ENCODE measurements at regions not wholly inside any gene's neighbourhood (a gene's known extent, or its start where the extent isn't known, plus 50 kb on each side); places are given as distances from the start of the nearest gene placed in this dataset.
A peak's percentile ranks its signal among the peaks of the same experiment; 100 is the strongest.

DNA sequence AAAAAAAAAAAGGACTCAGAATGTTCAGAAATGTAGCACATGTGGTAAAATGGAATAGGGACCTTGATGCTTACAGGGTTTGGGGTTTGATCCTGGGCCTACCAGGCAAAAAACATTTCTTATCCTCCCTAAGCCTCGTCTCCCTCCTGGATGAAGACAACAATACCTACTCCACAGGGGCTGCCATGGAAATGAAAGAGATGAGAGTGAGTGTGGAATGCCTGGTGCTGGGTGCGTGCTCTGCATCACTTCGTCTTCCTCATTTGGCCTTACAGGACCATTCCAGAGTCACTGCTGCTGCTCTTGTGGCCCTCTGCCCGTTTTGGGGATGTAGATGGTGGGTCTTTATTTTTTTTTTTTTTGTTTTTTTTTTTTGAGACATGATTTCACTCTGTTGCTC lies 692.9 kb upstream of the EEF2KMT start:
- no peak for DNase-seq
- Mint-ChIP-seq H3K36me3 (no peaks in the 10 kb centered on the region), H3K27me3 (peaks cover 0 to 3% of the 10 kb centered on the region in 2 donors), H3K4me3 (peak overlapping the region in 1 of 8 donors; percentile 17), H3K27ac (no peak overlapping the region), H3K9me3 (peaks cover 0 to 12% (median 6%) of the 10 kb centered on the region in 8 donors), H3K4me1 (no peaks in the 10 kb centered on the region)
- H3K4me1 ChIP-seq (ENCODE audit: insufficient read depth, low read length): no peaks in the 10 kb centered on the region
- H3K27me3 ChIP-seq (ENCODE audit: insufficient read depth, low read length): no peaks in the 10 kb centered on the region
- no peaks in the 10 kb centered on the region for H3K36me3 ChIP-seq (ENCODE audit: insufficient read depth, low read length)
- no peak overlapping the region for H3K27ac ChIP-seq (ENCODE audit: low read depth, low read length)
- ChIA-PET CTCF (ENCODE audit: partially characterized antibody) (no interaction called here), POLR2A (ENCODE audit: partially characterized antibody) (no interaction called here)
- intact Hi-C loops (cut with micrococcal nuclease): no loop called here
- no peak overlapping the region for H3K4me3 ChIP-seq (ENCODE audit: low read length in 2 of 2)
- H3K9me3 ChIP-seq (ENCODE audit: control insufficient read depth in 1 of 2, low read length in 2 of 2): no peaks in the 10 kb centered on the region

DNA sequence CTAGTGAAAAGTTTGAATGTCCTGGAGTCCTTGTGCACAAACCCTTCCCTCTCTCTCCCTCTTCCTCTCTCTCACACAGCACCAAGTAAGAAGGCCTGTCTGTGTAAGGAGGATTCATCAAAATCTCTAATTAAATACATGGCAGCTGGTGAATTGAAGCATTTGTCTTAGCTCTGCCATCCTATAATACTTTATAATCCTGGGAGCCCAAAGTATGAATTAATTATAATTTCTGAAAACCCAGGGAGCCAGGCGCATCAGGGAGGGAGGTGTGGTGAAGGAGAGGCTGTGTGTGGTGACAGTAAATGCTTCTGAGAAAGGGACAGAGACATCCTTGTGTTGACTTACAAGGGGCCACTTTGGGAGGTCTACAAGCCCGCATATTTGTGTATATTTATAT lies 691.4 kb upstream of the EEF2KMT start:
- Mint-ChIP-seq H3K27ac (no peak overlapping the region), H3K9me3 (peaks cover 0 to 12% (median 5%) of the 10 kb centered on the region in 8 donors), H3K36me3 (no peaks in the 10 kb centered on the region), H3K4me3 (no peak overlapping the region), H3K27me3 (peaks cover 0 to 3% of the 10 kb centered on the region in 2 donors), H3K4me1 (no peaks in the 10 kb centered on the region)
- Histone ChIP-seq H3K4me3 (ENCODE audit: low read length in 2 of 2) (no peak overlapping the region), H3K36me3 (ENCODE audit: insufficient read depth, low read length) (no peaks in the 10 kb centered on the region), H3K9me3 (ENCODE audit: control insufficient read depth in 1 of 2, low read length in 2 of 2) (no peaks in the 10 kb centered on the region), H3K27me3 (ENCODE audit: insufficient read depth, low read length) (no peaks in the 10 kb centered on the region), H3K4me1 (ENCODE audit: insufficient read depth, low read length) (no peaks in the 10 kb centered on the region), H3K27ac (ENCODE audit: low read depth, low read length) (no peak overlapping the region)
- POLR2A ChIA-PET (ENCODE audit: partially characterized antibody): no interaction called here
- intact Hi-C loops (cut with micrococcal nuclease): no loop called here
- CTCF ChIA-PET (ENCODE audit: partially characterized antibody): no interaction called here
- DNase-seq: no peak

DNA sequence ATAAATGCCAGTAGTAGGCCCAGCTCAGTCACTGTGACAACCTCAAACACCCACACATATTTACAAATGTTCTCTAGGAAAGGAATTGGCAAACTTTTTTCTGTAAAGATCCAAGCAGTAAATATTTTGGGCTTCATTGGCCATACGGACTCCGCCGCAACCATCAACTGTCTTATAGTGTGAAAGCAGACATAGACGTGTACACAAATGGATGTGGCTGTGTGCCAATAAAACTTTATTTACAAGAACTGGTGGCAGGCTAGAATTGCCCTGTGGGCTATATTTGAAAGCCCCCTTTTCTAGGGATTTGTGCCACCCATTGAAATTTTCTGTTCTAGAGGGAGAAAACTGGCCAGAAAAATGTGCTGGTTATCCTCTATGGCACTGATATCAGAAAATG lies 683.8 kb upstream of the EEF2KMT start:
- Histone ChIP-seq H3K27me3 (ENCODE audit: insufficient read depth, low read length) (no peaks in the 10 kb centered on the region), H3K27ac (ENCODE audit: low read depth, low read length) (no peak overlapping the region), H3K9me3 (ENCODE audit: control insufficient read depth in 1 of 2, low read length in 2 of 2) (no peaks in the 10 kb centered on the region), H3K36me3 (ENCODE audit: insufficient read depth, low read length) (no peaks in the 10 kb centered on the region), H3K4me3 (ENCODE audit: low read length in 2 of 2) (no peak overlapping the region), H3K4me1 (ENCODE audit: insufficient read depth, low read length) (no peaks in the 10 kb centered on the region)
- Mint-ChIP-seq H3K4me1 (no peaks in the 10 kb centered on the region), H3K36me3 (no peaks in the 10 kb centered on the region), H3K4me3 (no peak overlapping the region), H3K9me3 (peaks cover 2 to 14% (median 8%) of the 10 kb centered on the region in 8 donors), H3K27me3 (no peaks in the 10 kb centered on the region), H3K27ac (no peak overlapping the region)
- ChIA-PET POLR2A (ENCODE audit: partially characterized antibody) (no interaction called here), CTCF (ENCODE audit: partially characterized antibody) (no interaction called here)
- intact Hi-C loops (cut with micrococcal nuclease): no loop called here
- no peak for DNase-seq

DNA sequence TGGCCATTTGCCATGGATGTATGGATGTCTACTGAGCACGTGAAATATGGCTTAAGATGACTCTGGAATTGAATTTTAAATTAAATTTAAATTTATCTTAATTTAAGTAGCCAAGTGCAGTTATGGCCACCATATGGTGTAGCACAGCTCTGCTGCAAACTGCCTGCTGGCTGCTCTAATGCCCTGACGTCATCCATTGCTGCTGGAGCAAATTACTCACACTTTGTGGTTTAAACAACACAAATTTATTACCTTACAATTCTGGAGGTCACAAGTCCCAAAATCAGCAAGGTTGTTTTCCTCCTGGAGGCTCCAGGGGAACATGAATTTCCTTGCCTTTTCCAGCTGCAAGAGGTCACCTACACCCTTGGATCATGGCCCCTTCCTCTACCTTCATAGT lies 679.3 kb upstream of the EEF2KMT start:
- POLR2A ChIA-PET (ENCODE audit: partially characterized antibody): no interaction called here
- intact Hi-C loops (cut with micrococcal nuclease): no loop called here

DNA sequence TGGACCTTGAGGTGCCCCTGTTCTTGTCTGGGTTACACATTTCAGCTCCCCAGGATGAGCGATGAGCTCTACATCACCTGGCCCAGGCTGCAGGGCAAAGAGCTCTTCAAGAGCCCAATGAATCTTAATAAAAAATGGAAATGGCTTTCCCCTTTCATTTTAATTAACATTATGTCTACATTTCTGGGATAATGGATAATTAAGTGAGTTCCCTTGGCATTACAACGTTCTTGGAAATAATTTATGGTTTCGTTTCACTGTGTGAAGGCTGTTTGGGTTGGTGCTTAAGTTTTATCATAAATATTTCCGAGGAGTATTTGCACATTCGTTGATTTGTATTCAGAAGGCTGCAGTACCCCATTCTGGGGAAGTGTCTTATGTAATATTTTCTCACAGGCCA lies 678.3 kb upstream of the EEF2KMT start:
- no peaks in the 10 kb centered on the region for H3K27me3 Mint-ChIP-seq
- intact Hi-C loops (cut with micrococcal nuclease): no loop called here
- CTCF ChIA-PET (ENCODE audit: partially characterized antibody): no interaction called here

More for the DNA sequence above, 679.3 kb upstream of the EEF2KMT start:
- CTCF ChIA-PET (ENCODE audit: partially characterized antibody): no interaction called here
- no peaks in the 10 kb centered on the region for H3K27me3 Mint-ChIP-seq
- no peak overlapping the region for H3K27ac ChIP-seq (ENCODE audit: low read depth, low read length)
- peaks cover 0 to 10% (median 1%) of the 10 kb centered on the region in 8 donors for H3K9me3 Mint-ChIP-seq
- H3K4me3 ChIP-seq (ENCODE audit: low read length in 2 of 2): no peak overlapping the region
- no peaks in the 10 kb centered on the region for H3K27me3 ChIP-seq (ENCODE audit: insufficient read depth, low read length)
- no peaks in the 10 kb centered on the region for H3K4me1 ChIP-seq (ENCODE audit: insufficient read depth, low read length)
- no peak overlapping the region for H3K4me3 Mint-ChIP-seq
- no peaks in the 10 kb centered on the region for H3K36me3 ChIP-seq (ENCODE audit: insufficient read depth, low read length)
- no peak overlapping the region for H3K27ac Mint-ChIP-seq
- H3K36me3 Mint-ChIP-seq: no peaks in the 10 kb centered on the region
- no peaks in the 10 kb centered on the region for H3K4me1 Mint-ChIP-seq
- H3K9me3 ChIP-seq (ENCODE audit: control insufficient read depth in 1 of 2, low read length in 2 of 2): no peaks in the 10 kb centered on the region
- DNase-seq: no peak

DNA sequence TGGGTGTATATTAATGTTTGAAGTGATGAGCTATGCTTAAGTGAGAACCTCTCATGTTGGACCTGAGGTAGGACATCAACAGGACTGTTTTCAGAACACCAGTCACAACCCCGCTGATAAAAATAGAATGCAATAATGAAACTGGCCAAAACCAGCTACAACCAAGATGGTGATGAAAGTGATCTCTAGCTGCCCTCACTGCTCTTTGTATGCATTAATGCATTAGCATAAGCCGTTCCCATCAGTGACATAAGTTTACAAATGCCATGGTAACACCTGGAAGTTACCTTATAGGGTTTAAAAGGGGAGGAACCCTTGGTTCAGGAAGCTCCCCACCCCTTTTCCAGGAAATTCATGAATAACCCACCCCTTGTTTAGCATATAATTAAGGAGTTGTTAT lies 672.5 kb upstream of the EEF2KMT start:
- Mint-ChIP-seq H3K27me3 (no peaks in the 10 kb centered on the region), H3K27ac (no peak overlapping the region), H3K9me3 (peaks cover 0 to 16% (median 5%) of the 10 kb centered on the region in 8 donors), H3K4me1 (no peaks in the 10 kb centered on the region), H3K36me3 (no peaks in the 10 kb centered on the region), H3K4me3 (no peak overlapping the region)
- Histone ChIP-seq H3K4me1 (ENCODE audit: insufficient read depth, low read length) (no peaks in the 10 kb centered on the region), H3K9me3 (ENCODE audit: control insufficient read depth in 1 of 2, low read length in 2 of 2) (peaks cover 0 to 4% of the 10 kb centered on the region in 2 donors), H3K4me3 (ENCODE audit: low read length in 2 of 2) (no peak overlapping the region), H3K27me3 (ENCODE audit: insufficient read depth, low read length) (no peaks in the 10 kb centered on the region), H3K36me3 (ENCODE audit: insufficient read depth, low read length) (no peaks in the 10 kb centered on the region), H3K27ac (ENCODE audit: low read depth, low read length) (no peak overlapping the region)
- no peak for DNase-seq
- intact Hi-C loops (cut with micrococcal nuclease): no loop called here
- CTCF ChIA-PET (ENCODE audit: partially characterized antibody): no interaction called here
- POLR2A ChIA-PET (ENCODE audit: partially characterized antibody): no interaction called here

More for the DNA sequence above, 678.3 kb upstream of the EEF2KMT start:
- H3K27me3 ChIP-seq (ENCODE audit: insufficient read depth, low read length): no peaks in the 10 kb centered on the region
- POLR2A ChIA-PET (ENCODE audit: partially characterized antibody): no interaction called here
- H3K4me1 Mint-ChIP-seq: no peaks in the 10 kb centered on the region
- no peaks in the 10 kb centered on the region for H3K9me3 ChIP-seq (ENCODE audit: control insufficient read depth in 1 of 2, low read length in 2 of 2)
- H3K27ac ChIP-seq (ENCODE audit: low read depth, low read length): no peak overlapping the region
- no peak overlapping the region for H3K4me3 Mint-ChIP-seq
- H3K4me3 ChIP-seq (ENCODE audit: low read length in 2 of 2): no peak overlapping the region
- H3K36me3 ChIP-seq (ENCODE audit: insufficient read depth, low read length): no peaks in the 10 kb centered on the region
- no peaks in the 10 kb centered on the region for H3K4me1 ChIP-seq (ENCODE audit: insufficient read depth, low read length)
- H3K27ac Mint-ChIP-seq: no peak overlapping the region
- no peaks in the 10 kb centered on the region for H3K36me3 Mint-ChIP-seq
- DNase-seq: no peak
- H3K9me3 Mint-ChIP-seq: peaks cover 0 to 10% (median 2%) of the 10 kb centered on the region in 8 donors

DNA sequence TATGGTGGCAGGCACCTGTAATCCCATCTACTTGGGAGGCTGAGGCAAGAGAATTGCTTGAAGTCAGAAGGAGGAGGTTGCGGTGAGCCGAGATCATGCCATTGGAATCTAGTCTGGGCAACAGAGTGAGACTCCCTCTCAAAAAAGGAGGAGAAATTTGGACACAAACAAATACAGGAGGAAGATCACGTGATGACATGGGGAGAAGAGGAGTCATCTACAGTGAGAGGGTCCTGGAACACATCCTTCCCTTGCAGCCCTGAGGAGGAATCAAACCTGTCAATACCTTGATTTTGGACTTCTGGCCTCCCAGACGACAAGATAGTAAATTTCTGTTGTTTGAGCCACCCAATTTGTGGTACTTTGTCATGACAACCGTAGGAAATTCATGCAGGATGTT lies 671.9 kb upstream of the EEF2KMT start:
- peaks cover 0 to 4% of the 10 kb centered on the region in 2 donors for H3K9me3 ChIP-seq (ENCODE audit: control insufficient read depth in 1 of 2, low read length in 2 of 2)
- POLR2A ChIA-PET (ENCODE audit: partially characterized antibody): no interaction called here
- H3K27me3 Mint-ChIP-seq: no peaks in the 10 kb centered on the region

DNA sequence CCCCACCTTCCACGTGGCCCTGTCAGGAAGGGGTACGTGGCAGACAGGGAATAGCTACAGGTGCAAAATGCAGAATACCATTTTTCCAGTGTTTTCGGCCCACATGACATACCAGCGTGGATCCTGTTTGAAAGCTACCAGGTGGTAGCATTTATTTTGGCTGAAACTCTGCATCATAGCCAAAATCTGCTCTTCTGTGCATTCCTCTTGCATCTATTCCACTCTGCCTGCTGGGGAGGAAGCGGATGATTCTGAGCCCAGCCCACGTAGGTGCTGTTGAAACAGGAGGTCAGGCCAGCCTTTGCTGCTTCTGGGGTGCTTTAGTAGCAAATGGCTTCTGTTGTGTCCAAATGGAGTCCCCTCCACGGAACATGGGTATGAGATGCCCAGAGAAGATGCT lies 670.9 kb upstream of the EEF2KMT start:
- no peak for DNase-seq
- Histone ChIP-seq H3K27me3 (ENCODE audit: insufficient read depth, low read length) (no peaks in the 10 kb centered on the region), H3K9me3 (ENCODE audit: control insufficient read depth in 1 of 2, low read length in 2 of 2) (peaks cover 0 to 4% of the 10 kb centered on the region in 2 donors), H3K36me3 (ENCODE audit: insufficient read depth, low read length) (no peaks in the 10 kb centered on the region), H3K4me3 (ENCODE audit: low read length in 2 of 2) (no peak overlapping the region), H3K4me1 (ENCODE audit: insufficient read depth, low read length) (no peaks in the 10 kb centered on the region), H3K27ac (ENCODE audit: low read depth, low read length) (no peak overlapping the region)
- no peaks in the 10 kb centered on the region for H3K36me3 Mint-ChIP-seq
- H3K9me3 Mint-ChIP-seq: peaks cover 0 to 16% (median 5%) of the 10 kb centered on the region in 8 donors
- POLR2A ChIA-PET (ENCODE audit: partially characterized antibody): no interaction called here
- no peak overlapping the region for H3K27ac Mint-ChIP-seq
- H3K4me1 Mint-ChIP-seq: no peaks in the 10 kb centered on the region
- CTCF ChIA-PET (ENCODE audit: partially characterized antibody): no interaction called here
- no peak overlapping the region for H3K4me3 Mint-ChIP-seq
- intact Hi-C loops (cut with micrococcal nuclease): no loop called here
- H3K27me3 Mint-ChIP-seq: no peaks in the 10 kb centered on the region

More for the DNA sequence above, 671.9 kb upstream of the EEF2KMT start:
- no peak overlapping the region for H3K4me3 ChIP-seq (ENCODE audit: low read length in 2 of 2)
- intact Hi-C loops (cut with micrococcal nuclease): no loop called here
- Mint-ChIP-seq H3K9me3 (peaks cover 0 to 16% (median 5%) of the 10 kb centered on the region in 8 donors), H3K36me3 (no peaks in the 10 kb centered on the region), H3K4me3 (no peak overlapping the region), H3K4me1 (no peaks in the 10 kb centered on the region), H3K27ac (no peak overlapping the region)
- CTCF ChIA-PET (ENCODE audit: partially characterized antibody): no interaction called here
- H3K4me1 ChIP-seq (ENCODE audit: insufficient read depth, low read length): no peaks in the 10 kb centered on the region
- H3K27me3 ChIP-seq (ENCODE audit: insufficient read depth, low read length): no peaks in the 10 kb centered on the region
- DNase-seq: no peak
- H3K27ac ChIP-seq (ENCODE audit: low read depth, low read length): no peak overlapping the region
- no peaks in the 10 kb centered on the region for H3K36me3 ChIP-seq (ENCODE audit: insufficient read depth, low read length)

Data from CD4-positive, alpha-beta memory T cell (primary cell).